ENCODE measurements at regions not wholly inside any gene's neighbourhood (a gene's known extent, or its start where the extent isn't known, plus 50 kb on each side); places are given as distances from the start of the nearest gene placed in this dataset.

DNA sequence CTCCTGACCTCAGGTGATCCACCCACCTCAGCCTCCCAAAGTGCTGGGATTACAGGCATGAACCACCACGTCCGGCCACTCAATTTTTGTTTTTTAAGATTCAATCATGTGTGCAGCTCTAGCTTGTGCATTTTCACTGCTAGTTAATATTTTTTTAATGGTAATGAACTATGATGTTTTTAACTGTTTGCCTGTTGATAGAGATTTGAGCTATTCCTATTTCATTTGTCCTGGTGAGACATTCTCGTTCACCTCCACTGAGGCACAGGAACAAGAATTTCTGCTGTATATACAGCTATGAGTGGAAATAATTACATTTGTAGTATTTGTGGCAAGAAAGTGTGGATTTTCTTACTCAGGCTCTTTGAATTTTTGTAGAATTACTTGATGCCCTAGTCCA lies 137.7 kb upstream of the MYOCD start:
- Histone ChIP-seq H3K79me2 (ENCODE audit: insufficient read depth, low read length) (no peaks in the 10 kb centered on the region), H2BK12ac (ENCODE audit: insufficient read length, low read depth, low read length) (no peak overlapping the region), H4K91ac (ENCODE audit: insufficient read length, low read depth, low read length) (no peak overlapping the region), H3K27ac (ENCODE audit: insufficient read length, low read depth, low read length) (no peak overlapping the region), H3K27me3 (ENCODE audit: insufficient read depth, low read length) (no peaks in the 10 kb centered on the region), H3K14ac (ENCODE audit: insufficient read depth, low read length) (no peak overlapping the region), H3K79me1 (ENCODE audit: insufficient read depth, low read depth, low read length, poor library complexity, severe bottlenecking) (no peaks in the 10 kb centered on the region), H3K4ac (ENCODE audit: low read depth, low read length) (no peak overlapping the region), H2BK5ac (ENCODE audit: insufficient read length, low read length) (no peak overlapping the region), H3K23ac (ENCODE audit: insufficient read length, low read depth, low read length) (no peak overlapping the region), H3K9ac (ENCODE audit: extremely low read depth, insufficient read length, low read length) (no peak overlapping the region), H3K18ac (ENCODE audit: insufficient read length, low read depth, low read length) (no peak overlapping the region), H3K4me1 (ENCODE audit: insufficient read depth, low read length) (no peaks in the 10 kb centered on the region), H3K23me2 (ENCODE audit: insufficient read length, low read depth, low read length, poor library complexity, severe bottlenecking) (no peaks in the 10 kb centered on the region), H3T11ph (ENCODE audit: low read length) (no peak overlapping the region), H4K5ac (ENCODE audit: insufficient read length, low read depth, low read length) (no peak overlapping the region), H3K56ac (ENCODE audit: insufficient read length, low read depth, low read length) (no peak overlapping the region), H3K4me2 (ENCODE audit: insufficient read depth, insufficient read length, low read length) (no peak overlapping the region), H2AFZ (ENCODE audit: low read length) (no peak overlapping the region), H4K8ac (replicated peaks; ENCODE audit: insufficient read length, low read depth, low read length) (no peak overlapping the region), H2BK15ac (ENCODE audit: low read depth, low read length) (no peak overlapping the region), H2BK20ac (ENCODE audit: low read depth, low read length, poor library complexity, severe bottlenecking) (no peak overlapping the region), H4K20me1 (ENCODE audit: control insufficient read depth, insufficient read depth, insufficient read length) (no peaks in the 10 kb centered on the region), H3K9me3 (ENCODE audit: control insufficient read depth, low read depth, low read length) (no peaks in the 10 kb centered on the region), H2AK5ac (ENCODE audit: insufficient read length, low read length) (no peak overlapping the region), H2BK120ac (ENCODE audit: low read depth, low read length, poor library complexity, severe bottlenecking) (no peak overlapping the region)
- no peak for TF ChIP-seq CTCF (conservative IDR thresholded peaks at IDR 0.05)
- Mint-ChIP-seq H3K36me3 (ENCODE audit: insufficient read depth in 1 of 3, low read depth in 3 of 3) (no peaks in the 10 kb centered on the region), H3K4me1 (peaks cover 4 to 9% of the 10 kb centered on the region in 2 experiments), H3K27me3 (ENCODE audit: low read depth) (no peaks in the 10 kb centered on the region), H3K4me3 (no peak overlapping the region), H3K9me3 (no peaks in the 10 kb centered on the region), H3K27ac (no peak overlapping the region)
- no CpG with 5 or more reads among the region's 3 CpGs for WGBS (ENCODE audit: extremely low coverage, insufficient read length, low lambda C conversion rate)
- no peak for DNase-seq

All from H9 (cell line).